ENCODE measurements at regions not wholly inside any gene's neighbourhood (a gene's known extent, or its start where the extent isn't known, plus 50 kb on each side); places are given as distances from the start of the nearest gene placed in this dataset.

DNA sequence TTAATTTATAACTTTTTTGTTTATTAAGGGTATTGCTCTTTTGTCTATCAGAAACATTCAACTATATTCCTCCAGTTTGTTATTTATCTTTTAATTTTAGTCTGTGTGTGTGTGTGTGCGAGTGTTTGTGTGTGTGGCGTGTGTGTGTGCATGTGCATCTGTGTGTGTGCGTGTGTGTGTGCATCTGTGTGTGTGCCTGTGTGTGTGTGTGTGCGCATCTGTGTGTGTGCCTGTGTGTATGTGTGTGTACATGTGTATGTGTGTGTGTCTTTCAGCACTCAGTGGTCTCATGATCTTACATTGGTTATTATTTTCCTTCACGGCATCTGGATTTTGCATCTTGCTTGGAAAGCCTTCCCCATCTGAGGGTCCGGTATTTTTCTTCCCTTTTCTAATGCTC lies 281.1 kb upstream of the RTL1 start:
- no peak overlapping the region for H3K27ac Mint-ChIP-seq
- H3K9me3 Mint-ChIP-seq: peaks cover 3% of the 10 kb centered on the region
- H3K4me1 Mint-ChIP-seq: no peaks in the 10 kb centered on the region
- DNase-seq: no peak
- no peaks in the 10 kb centered on the region for H3K36me3 Mint-ChIP-seq
- H3K4me3 Mint-ChIP-seq: no peak overlapping the region
- peaks cover 4% of the 10 kb centered on the region for H3K27me3 Mint-ChIP-seq

DNA sequence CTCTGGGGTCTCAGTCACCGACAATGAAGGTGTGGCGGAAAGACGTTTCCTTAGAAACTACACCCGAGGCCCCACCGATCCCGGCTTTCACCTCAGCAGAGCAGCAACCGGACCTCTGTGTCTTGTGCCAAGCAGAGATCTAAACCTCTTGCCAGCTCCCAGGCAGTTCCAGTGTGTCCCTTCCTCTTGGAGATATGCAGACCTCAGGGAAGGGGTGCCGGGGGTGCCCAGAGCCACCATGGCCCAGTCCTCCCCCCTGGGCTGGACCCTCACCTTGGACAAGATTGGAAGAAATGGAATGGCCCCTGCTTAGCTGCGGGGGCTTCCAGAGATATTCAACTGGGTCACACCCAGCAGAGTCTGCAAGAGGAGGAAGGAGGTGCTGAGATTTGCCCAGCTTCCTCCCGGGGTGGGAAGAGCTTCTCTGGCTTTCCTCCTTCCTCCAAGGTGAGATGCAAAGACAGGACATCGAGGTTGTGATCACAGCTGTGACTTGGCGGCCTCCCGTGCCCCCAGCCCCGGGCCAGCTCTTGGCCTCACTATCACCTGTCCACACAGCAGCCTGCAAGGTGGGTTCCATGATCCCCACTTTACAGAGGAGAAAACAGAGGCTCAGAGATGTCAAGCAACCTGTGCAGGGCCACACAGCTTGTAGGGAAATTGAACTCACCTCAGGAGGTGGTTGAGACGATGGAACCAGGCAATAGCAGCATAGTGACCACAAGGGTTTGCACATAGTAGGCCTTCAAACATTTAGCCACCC lies 281.7 kb upstream of the RTL1 start:
- Mint-ChIP-seq H3K4me1 (no peaks in the 10 kb centered on the region), H3K36me3 (no peaks in the 10 kb centered on the region), H3K4me3 (no peak overlapping the region), H3K9me3 (peaks cover 3% of the 10 kb centered on the region), H3K27me3 (peaks cover 4% of the 10 kb centered on the region), H3K27ac (no peak overlapping the region)
- no peak for DNase-seq

GRCh38 chr14:101185946-101186345 lies 282.4 kb upstream of the RTL1 start:
- H3K36me3 Mint-ChIP-seq: no peaks in the 10 kb centered on the region
- no peak overlapping the region for H3K4me3 Mint-ChIP-seq
- no peak overlapping the region for H3K27ac Mint-ChIP-seq
- DNase-seq: no peak
- H3K9me3 Mint-ChIP-seq: peaks cover 3% of the 10 kb centered on the region
- H3K27me3 Mint-ChIP-seq: peaks cover 4% of the 10 kb centered on the region
- no peaks in the 10 kb centered on the region for H3K4me1 Mint-ChIP-seq

- Mint-ChIP-seq H3K9me3 (peaks cover 3% of the 10 kb centered on the region), H3K4me1 (no peaks in the 10 kb centered on the region), H3K4me3 (no peak overlapping the region), H3K27ac (no peak overlapping the region), H3K36me3 (no peaks in the 10 kb centered on the region), H3K27me3 (peaks cover 4% of the 10 kb centered on the region)
- no peak for DNase-seq
Measured at GRCh38 chr14:101186544-101186943, 283.0 kb upstream of the RTL1 start.

GRCh38 chr14:101186992-101187815 lies 283.7 kb upstream of the RTL1 start:
- DNase-seq: no peak
- Mint-ChIP-seq H3K27me3 (peaks cover 4% of the 10 kb centered on the region), H3K9me3 (peaks cover 3% of the 10 kb centered on the region), H3K4me1 (no peaks in the 10 kb centered on the region), H3K27ac (no peak overlapping the region), H3K36me3 (no peaks in the 10 kb centered on the region), H3K4me3 (no peak overlapping the region)

GRCh38 chr14:101187816-101188570 lies 284.5 kb upstream of the RTL1 start:
- Mint-ChIP-seq H3K36me3 (no peaks in the 10 kb centered on the region), H3K9me3 (no peaks in the 10 kb centered on the region), H3K4me3 (no peak overlapping the region), H3K27ac (no peak overlapping the region), H3K4me1 (no peaks in the 10 kb centered on the region), H3K27me3 (peaks cover 4% of the 10 kb centered on the region)
- DNase-seq: no peak

DNA sequence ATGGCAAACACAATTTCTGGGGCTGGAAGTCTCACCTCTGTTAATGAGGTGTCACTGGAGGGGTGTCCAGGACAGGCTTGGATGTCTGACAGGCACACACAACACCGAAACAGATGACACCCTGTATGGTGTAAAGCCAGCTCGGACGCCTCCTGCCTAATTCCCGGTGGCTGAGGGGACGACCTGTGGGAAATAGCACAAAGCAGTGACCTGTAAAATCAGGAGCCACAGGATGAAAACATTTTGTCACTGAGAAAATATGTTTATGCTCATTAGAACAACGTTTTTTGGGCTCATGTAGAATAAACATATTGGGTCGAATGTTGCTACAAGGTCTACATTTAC lies 285.0 kb upstream of the RTL1 start:
- no peaks in the 10 kb centered on the region for H3K36me3 Mint-ChIP-seq
- H3K4me3 Mint-ChIP-seq: no peak overlapping the region
- DNase-seq: no peak
- no peaks in the 10 kb centered on the region for H3K4me1 Mint-ChIP-seq
- no peaks in the 10 kb centered on the region for H3K9me3 Mint-ChIP-seq
- H3K27ac Mint-ChIP-seq: no peak overlapping the region
- H3K27me3 Mint-ChIP-seq: peaks cover 4% of the 10 kb centered on the region

GRCh38 chr14:101189266-101189665 lies 285.7 kb upstream of the RTL1 start:
- Mint-ChIP-seq H3K4me1 (no peaks in the 10 kb centered on the region), H3K27me3 (peaks cover 4% of the 10 kb centered on the region), H3K36me3 (no peaks in the 10 kb centered on the region), H3K9me3 (no peaks in the 10 kb centered on the region), H3K27ac (no peak overlapping the region), H3K4me3 (no peak overlapping the region)
- no peak for DNase-seq

- H3K4me3 Mint-ChIP-seq: no peak overlapping the region
- no peak overlapping the region for H3K27ac Mint-ChIP-seq
- H3K36me3 Mint-ChIP-seq: no peaks in the 10 kb centered on the region
- H3K4me1 Mint-ChIP-seq: no peaks in the 10 kb centered on the region
- H3K9me3 Mint-ChIP-seq: no peaks in the 10 kb centered on the region
- H3K27me3 Mint-ChIP-seq: peaks cover 4% of the 10 kb centered on the region
- DNase-seq: no peak
Measured at GRCh38 chr14:101189962-101190560, 286.5 kb upstream of the RTL1 start.

DNA sequence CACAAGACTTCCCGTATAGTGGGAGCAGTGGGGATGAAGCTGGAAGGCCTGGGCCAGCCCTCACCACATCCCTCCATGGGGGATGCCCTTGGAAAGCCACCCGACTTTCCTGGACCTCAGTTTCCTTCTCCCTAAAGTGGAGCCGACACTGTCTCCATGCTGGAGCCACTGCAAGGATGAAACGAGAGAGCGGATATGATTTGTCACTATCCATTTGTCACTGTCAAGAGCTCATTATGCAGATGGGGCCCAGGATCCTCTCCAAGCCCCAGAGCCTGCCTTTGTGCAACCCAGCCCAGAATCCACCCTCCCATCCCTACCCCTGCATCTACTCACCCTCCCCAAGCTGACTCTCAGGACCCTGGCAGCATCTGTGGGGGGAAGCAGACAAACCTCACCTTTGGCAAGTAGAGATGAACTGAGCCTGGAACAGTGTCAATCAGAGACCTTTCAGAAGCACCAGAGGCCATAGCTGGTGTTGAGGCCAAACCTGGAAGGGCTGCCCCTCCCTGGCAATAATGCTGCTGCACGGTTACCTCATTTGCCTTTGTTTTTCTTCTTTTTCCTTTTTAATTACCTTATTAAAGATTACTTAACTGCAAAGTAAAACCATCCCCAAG lies 287.7 kb upstream of the RTL1 start:
- H3K36me3 Mint-ChIP-seq: no peaks in the 10 kb centered on the region

GRCh38 chr14:101191721-101192660 lies 288.5 kb upstream of the RTL1 start:
- Mint-ChIP-seq H3K27ac (no peak overlapping the region), H3K9me3 (no peaks in the 10 kb centered on the region), H3K4me3 (no peak overlapping the region), H3K36me3 (no peaks in the 10 kb centered on the region), H3K4me1 (no peaks in the 10 kb centered on the region), H3K27me3 (no peaks in the 10 kb centered on the region)
- no peak for DNase-seq

More for the DNA sequence above, 287.7 kb upstream of the RTL1 start:
- DNase-seq: no peak
- H3K27ac Mint-ChIP-seq: no peak overlapping the region
- H3K4me3 Mint-ChIP-seq: no peak overlapping the region
- H3K27me3 Mint-ChIP-seq: peaks cover 4% of the 10 kb centered on the region
- no peaks in the 10 kb centered on the region for H3K4me1 Mint-ChIP-seq
- no peaks in the 10 kb centered on the region for H3K9me3 Mint-ChIP-seq

DNA sequence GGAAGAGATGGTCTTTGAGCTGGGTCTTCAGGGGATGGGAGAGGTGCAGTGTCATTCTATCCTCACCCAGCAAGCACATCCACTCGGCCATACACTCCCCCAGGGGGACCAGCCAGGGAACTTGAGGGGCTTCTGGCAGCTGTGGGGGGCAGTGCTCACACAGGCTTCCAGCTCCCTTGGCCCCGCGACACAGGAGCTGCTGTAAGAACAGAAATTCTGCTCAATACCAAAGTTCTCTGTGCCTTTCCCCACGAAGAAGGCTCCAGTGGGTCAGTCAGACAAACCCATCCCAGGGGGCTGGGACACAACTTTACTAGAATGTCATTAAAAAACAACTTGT lies 289.1 kb upstream of the RTL1 start:
- H3K9me3 Mint-ChIP-seq: no peaks in the 10 kb centered on the region
- DNase-seq: no peak
- H3K27ac Mint-ChIP-seq: no peak overlapping the region
- H3K36me3 Mint-ChIP-seq: no peaks in the 10 kb centered on the region
- no peaks in the 10 kb centered on the region for H3K4me1 Mint-ChIP-seq
- H3K4me3 Mint-ChIP-seq: no peak overlapping the region
- H3K27me3 Mint-ChIP-seq: no peaks in the 10 kb centered on the region

GRCh38 chr14:101193106-101193844 lies 289.8 kb upstream of the RTL1 start:
- no peak overlapping the region for H3K27ac Mint-ChIP-seq

More at GRCh38 chr14:101193106-101193844, 289.8 kb upstream of the RTL1 start:
- DNase-seq: no peak
- no peak overlapping the region for H3K4me3 Mint-ChIP-seq
- H3K4me1 Mint-ChIP-seq: no peaks in the 10 kb centered on the region
- H3K27me3 Mint-ChIP-seq: no peaks in the 10 kb centered on the region
- no peaks in the 10 kb centered on the region for H3K36me3 Mint-ChIP-seq
- H3K9me3 Mint-ChIP-seq: no peaks in the 10 kb centered on the region
